ENCODE measurements at regions not wholly inside any gene's neighbourhood (a gene's known extent, or its start where the extent isn't known, plus 50 kb on each side); places are given as distances from the start of the nearest gene placed in this dataset.

- TF ChIP-seq CTCF (IDR thresholded peaks at IDR 0.05): no peak
- TF ChIP-seq POLR2A (IDR thresholded peaks at IDR 0.05): no peak
Measured at GRCh38 chr6:93703431-93703830, 284.1 kb upstream of the EPHA7 start.
